ENCODE measurements at regions not wholly inside any gene's neighbourhood (a gene's known extent, or its start where the extent isn't known, plus 50 kb on each side); places are given as distances from the start of the nearest gene placed in this dataset.
A peak's percentile ranks its signal among the peaks of the same experiment; 100 is the strongest.

- Histone ChIP-seq H3K9ac (ENCODE audit: low read length) (no peak overlapping the region), H3K36me3 (ENCODE audit: control insufficient read depth, insufficient read depth, low read length, severe bottlenecking) (no peaks in the 10 kb centered on the region), H3K4me3 (ENCODE audit: low read length) (no peak overlapping the region), H3K27me3 (replicated peaks; ENCODE audit: control insufficient read depth, insufficient read depth, low read length) (peaks cover 11% of the 10 kb centered on the region), H3K9me3 (ENCODE audit: control insufficient read depth, low read length) (no peaks in the 10 kb centered on the region), H3K4me1 (ENCODE audit: control insufficient read depth, insufficient read depth, low read length) (peaks cover 17% of the 10 kb centered on the region)
- DNase-seq (ENCODE audit: low read depth): peak; percentile 4
These were observed 193.6 kb downstream of the SREK1 start for GRCh38 chr5:66337626-66338226.

- Histone ChIP-seq H3K4me3 (ENCODE audit: low read length) (no peak overlapping the region), H3K9me3 (ENCODE audit: control insufficient read depth, low read length) (no peaks in the 10 kb centered on the region), H3K36me3 (ENCODE audit: control insufficient read depth, insufficient read depth, low read length, severe bottlenecking) (no peaks in the 10 kb centered on the region), H3K4me1 (ENCODE audit: control insufficient read depth, insufficient read depth, low read length) (peaks cover 20% of the 10 kb centered on the region), H3K9ac (ENCODE audit: low read length) (no peak overlapping the region), H3K27me3 (replicated peaks; ENCODE audit: control insufficient read depth, insufficient read depth, low read length) (peaks cover 11% of the 10 kb centered on the region)
- no peak for DNase-seq (ENCODE audit: low read depth)
These were observed 194.7 kb downstream of the SREK1 start for GRCh38 chr5:66338828-66339227.

- Histone ChIP-seq H3K4me1 (ENCODE audit: control insufficient read depth, insufficient read depth, low read length) (peaks cover 20% of the 10 kb centered on the region), H3K4me3 (ENCODE audit: low read length) (no peak overlapping the region), H3K27me3 (replicated peaks; ENCODE audit: control insufficient read depth, insufficient read depth, low read length) (peaks cover 11% of the 10 kb centered on the region), H3K9ac (ENCODE audit: low read length) (no peak overlapping the region), H3K9me3 (ENCODE audit: control insufficient read depth, low read length) (no peaks in the 10 kb centered on the region), H3K36me3 (ENCODE audit: control insufficient read depth, insufficient read depth, low read length, severe bottlenecking) (no peaks in the 10 kb centered on the region)
- DNase-seq (ENCODE audit: low read depth): no peak
These were observed 195.8 kb downstream of the SREK1 start for GRCh38 chr5:66339896-66340295.

- no peak overlapping the region for H3K4me3 ChIP-seq (ENCODE audit: low read length)
- no peaks in the 10 kb centered on the region for H3K36me3 ChIP-seq (ENCODE audit: control insufficient read depth, insufficient read depth, low read length, severe bottlenecking)
- DNase-seq (ENCODE audit: low read depth): no peak
- H3K9ac ChIP-seq (ENCODE audit: low read length): no peak overlapping the region
- peaks cover 8% of the 10 kb centered on the region for H3K27me3 ChIP-seq (replicated peaks; ENCODE audit: control insufficient read depth, insufficient read depth, low read length)
- no peaks in the 10 kb centered on the region for H3K9me3 ChIP-seq (ENCODE audit: control insufficient read depth, low read length)
- H3K4me1 ChIP-seq (ENCODE audit: control insufficient read depth, insufficient read depth, low read length): peaks cover 20% of the 10 kb centered on the region
These were observed 196.7 kb downstream of the SREK1 start for GRCh38 chr5:66340786-66341185.

GRCh38 chr5:66342341-66342880 is 198.3 kb downstream of the SREK1 start:
- H3K4me3 ChIP-seq (ENCODE audit: low read length): no peak overlapping the region
- H3K36me3 ChIP-seq (ENCODE audit: control insufficient read depth, insufficient read depth, low read length, severe bottlenecking): no peaks in the 10 kb centered on the region
- DNase-seq (ENCODE audit: low read depth): no peak
- no peaks in the 10 kb centered on the region for H3K9me3 ChIP-seq (ENCODE audit: control insufficient read depth, low read length)
- H3K9ac ChIP-seq (ENCODE audit: low read length): no peak overlapping the region
- H3K4me1 ChIP-seq (ENCODE audit: control insufficient read depth, insufficient read depth, low read length): peaks cover 17% of the 10 kb centered on the region
- H3K27me3 ChIP-seq (replicated peaks; ENCODE audit: control insufficient read depth, insufficient read depth, low read length): peaks cover 12% of the 10 kb centered on the region

GRCh38 chr5:66343370-66344071 is 199.4 kb downstream of the SREK1 start:
- Histone ChIP-seq H3K36me3 (ENCODE audit: control insufficient read depth, insufficient read depth, low read length, severe bottlenecking) (no peaks in the 10 kb centered on the region), H3K4me3 (ENCODE audit: low read length) (no peak overlapping the region), H3K4me1 (ENCODE audit: control insufficient read depth, insufficient read depth, low read length) (peaks cover 24% of the 10 kb centered on the region), H3K9ac (ENCODE audit: low read length) (no peak overlapping the region), H3K9me3 (ENCODE audit: control insufficient read depth, low read length) (no peaks in the 10 kb centered on the region), H3K27me3 (replicated peaks; ENCODE audit: control insufficient read depth, insufficient read depth, low read length) (peaks cover 6% of the 10 kb centered on the region)
- DNase-seq (ENCODE audit: low read depth): no peak

GRCh38 chr5:66344544-66344943 is 200.4 kb downstream of the SREK1 start:
- Histone ChIP-seq H3K9ac (ENCODE audit: low read length) (no peak overlapping the region), H3K36me3 (ENCODE audit: control insufficient read depth, insufficient read depth, low read length, severe bottlenecking) (no peaks in the 10 kb centered on the region), H3K4me1 (ENCODE audit: control insufficient read depth, insufficient read depth, low read length) (peaks cover 28% of the 10 kb centered on the region), H3K4me3 (ENCODE audit: low read length) (no peak overlapping the region), H3K27me3 (replicated peaks; ENCODE audit: control insufficient read depth, insufficient read depth, low read length) (peaks cover 12% of the 10 kb centered on the region), H3K9me3 (ENCODE audit: control insufficient read depth, low read length) (no peaks in the 10 kb centered on the region)
- DNase-seq (ENCODE audit: low read depth): no peak

GRCh38 chr5:66345281-66345680 is 201.2 kb downstream of the SREK1 start:
- Histone ChIP-seq H3K9me3 (ENCODE audit: control insufficient read depth, low read length) (no peaks in the 10 kb centered on the region), H3K4me3 (ENCODE audit: low read length) (no peak overlapping the region), H3K27me3 (replicated peaks; ENCODE audit: control insufficient read depth, insufficient read depth, low read length) (peaks cover 19% of the 10 kb centered on the region), H3K9ac (ENCODE audit: low read length) (no peak overlapping the region), H3K4me1 (ENCODE audit: control insufficient read depth, insufficient read depth, low read length) (peaks cover 21% of the 10 kb centered on the region), H3K36me3 (ENCODE audit: control insufficient read depth, insufficient read depth, low read length, severe bottlenecking) (no peaks in the 10 kb centered on the region)
- DNase-seq (ENCODE audit: low read depth): no peak

- no peaks in the 10 kb centered on the region for H3K9me3 ChIP-seq (ENCODE audit: control insufficient read depth, low read length)
- DNase-seq (ENCODE audit: low read depth): no peak
These were observed 202.8 kb downstream of the SREK1 start for GRCh38 chr5:66346869-66347268.

GRCh38 chr5:66348387-66349125 is 204.5 kb downstream of the SREK1 start:
- no peak overlapping the region for H3K9ac ChIP-seq (ENCODE audit: low read length)
- no peak overlapping the region for H3K4me3 ChIP-seq (ENCODE audit: low read length)
- H3K36me3 ChIP-seq (ENCODE audit: control insufficient read depth, insufficient read depth, low read length, severe bottlenecking): no peaks in the 10 kb centered on the region
- no peak for DNase-seq (ENCODE audit: low read depth)
- H3K4me1 ChIP-seq (ENCODE audit: control insufficient read depth, insufficient read depth, low read length): peaks cover 23% of the 10 kb centered on the region
- H3K27me3 ChIP-seq (replicated peaks; ENCODE audit: control insufficient read depth, insufficient read depth, low read length): peaks cover 26% of the 10 kb centered on the region
- no peaks in the 10 kb centered on the region for H3K9me3 ChIP-seq (ENCODE audit: control insufficient read depth, low read length)

More at GRCh38 chr5:66346869-66347268, 202.8 kb downstream of the SREK1 start:
- H3K4me1 ChIP-seq (ENCODE audit: control insufficient read depth, insufficient read depth, low read length): peaks cover 25% of the 10 kb centered on the region
- H3K4me3 ChIP-seq (ENCODE audit: low read length): no peak overlapping the region
- H3K36me3 ChIP-seq (ENCODE audit: control insufficient read depth, insufficient read depth, low read length, severe bottlenecking): no peaks in the 10 kb centered on the region
- H3K27me3 ChIP-seq (replicated peaks; ENCODE audit: control insufficient read depth, insufficient read depth, low read length): peaks cover 26% of the 10 kb centered on the region
- H3K9ac ChIP-seq (ENCODE audit: low read length): no peak overlapping the region

- no peak overlapping the region for H3K9ac ChIP-seq (ENCODE audit: low read length)
- H3K36me3 ChIP-seq (ENCODE audit: control insufficient read depth, insufficient read depth, low read length, severe bottlenecking): no peaks in the 10 kb centered on the region
- peaks cover 25% of the 10 kb centered on the region for H3K27me3 ChIP-seq (replicated peaks; ENCODE audit: control insufficient read depth, insufficient read depth, low read length)
- H3K9me3 ChIP-seq (ENCODE audit: control insufficient read depth, low read length): no peaks in the 10 kb centered on the region
- H3K4me3 ChIP-seq (ENCODE audit: low read length): no peak overlapping the region
- H3K4me1 ChIP-seq (ENCODE audit: control insufficient read depth, insufficient read depth, low read length): peaks cover 23% of the 10 kb centered on the region
- no peak for DNase-seq (ENCODE audit: low read depth)
These were observed 207.7 kb downstream of the SREK1 start for GRCh38 chr5:66351813-66352212.

Data from adipocyte (in vitro differentiated cells).